22Rv1 (cell line): ENCODE measurements at regions not wholly inside any gene's neighbourhood (a gene's known extent, or its start where the extent isn't known, plus 50 kb on each side); places are given as distances from the start of the nearest gene placed in this dataset.

Experiments
- CTCF ChIP-seq: fragments of 450-650 bp; IDR thresholded peaks from 2 replicates; pipeline ENCODE4 v1.5.1; 2017; ENCODE audit warnings: mild to moderate bottlenecking
- ZFX ChIP-seq: fragments of 450-650 bp; IDR thresholded peaks from 2 replicates; pipeline ENCODE4 v1.6.1; 2017; ENCODE audit warnings: antibody characterized with exemption, borderline replicate concordance

- no peak for TF ChIP-seq CTCF
- no peak for TF ChIP-seq ZFX
Observed at GRCh38 chr7:124191030-124191429, 158.2 kb upstream of the TMEM229A start.
